Cardiac muscle cell (in vitro differentiated cells and primary cell): ENCODE measurements at regions not wholly inside any gene's neighbourhood (a gene's known extent, or its start where the extent isn't known, plus 50 kb on each side); places are given as distances from the start of the nearest gene placed in this dataset.

Experiments
- DNase-seq, 2 donors: peaks; one replicate each; pipeline versions ENCODE4 v3.0.0 to v3.0.0-alpha.2; 2010 to 2017; ENCODE audit warnings: low read depth in 1 of 2, low spot score in 1 of 2
- H3K27ac ChIP-seq: fragments of 200-600 bp; sonication (generic); 2 replicates; pipeline ENCODE4 v1.5.1; 2016
- H3K27me3 ChIP-seq: fragments of 200-600 bp; sonication (generic); 2 replicates; pipeline ENCODE4 v1.6.0; 2016; ENCODE audit warnings: control low read depth
- H3K36me3 ChIP-seq: fragments of 200-600 bp; sonication (generic); 2 replicates; pipeline ENCODE4 v1.5.1; 2016; ENCODE audit warnings: control low read depth
- H3K4me1 ChIP-seq: fragments of 200-600 bp; sonication (generic); 2 replicates; pipeline ENCODE4 v1.8.1; 2017; ENCODE audit warnings: low read depth, mild to moderate bottlenecking, mixed run types
- H3K4me3 ChIP-seq: fragments of 200-600 bp; sonication (generic); 2 replicates; pipeline ENCODE4 v1.5.1; 2016; ENCODE audit warnings: mild to moderate bottlenecking
- H3K9me3 ChIP-seq: fragments of 200-600 bp; sonication (generic); 2 replicates; pipeline ENCODE4 v1.5.1; 2017; ENCODE audit warnings: low read depth, mild to moderate bottlenecking, control low read depth
- TF ChIP-seq, protein P1 (sequence below): IDR thresholded peaks from 2 replicates; pipeline ENCODE4 v1.5.1; 2012; ENCODE audit warnings: low read depth, mild to moderate bottlenecking, low read length

DNA sequence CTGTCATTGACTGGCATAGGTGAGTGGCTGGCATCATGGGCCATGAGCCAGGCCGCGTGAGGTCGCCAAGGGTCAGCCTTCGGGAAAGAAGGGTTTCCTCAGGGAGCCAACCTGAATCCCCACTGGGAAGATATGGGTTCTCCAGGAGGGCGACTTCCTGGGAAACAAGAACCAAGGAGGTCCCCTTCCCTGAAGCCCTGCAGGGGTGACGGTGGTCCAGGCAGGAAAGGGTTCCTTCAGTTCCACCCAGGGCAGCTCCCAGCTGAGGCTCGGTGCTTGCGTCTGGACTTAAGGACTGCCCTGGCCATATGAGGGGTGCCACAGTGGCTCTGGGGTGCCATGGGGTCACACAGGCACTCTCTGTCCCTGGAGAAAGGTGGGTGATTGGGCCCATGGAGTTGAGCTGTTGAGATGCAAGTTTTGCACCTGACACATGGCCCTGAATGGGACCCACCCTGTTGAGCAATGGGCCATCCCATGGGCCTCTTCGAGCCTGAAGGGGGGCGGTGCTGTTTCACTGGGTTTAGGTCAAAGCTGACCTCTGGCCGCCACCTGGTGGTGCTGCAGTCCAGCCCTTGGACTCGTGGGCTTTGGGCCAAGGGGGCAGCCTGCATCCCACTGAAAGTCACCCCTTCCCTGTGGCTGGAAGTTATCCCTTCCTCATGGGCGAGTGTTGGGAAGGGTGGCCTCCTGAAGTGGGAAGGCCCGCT, 228.1 kb downstream of the SNRPN start:
- TF ChIP-seq, protein P1, sequence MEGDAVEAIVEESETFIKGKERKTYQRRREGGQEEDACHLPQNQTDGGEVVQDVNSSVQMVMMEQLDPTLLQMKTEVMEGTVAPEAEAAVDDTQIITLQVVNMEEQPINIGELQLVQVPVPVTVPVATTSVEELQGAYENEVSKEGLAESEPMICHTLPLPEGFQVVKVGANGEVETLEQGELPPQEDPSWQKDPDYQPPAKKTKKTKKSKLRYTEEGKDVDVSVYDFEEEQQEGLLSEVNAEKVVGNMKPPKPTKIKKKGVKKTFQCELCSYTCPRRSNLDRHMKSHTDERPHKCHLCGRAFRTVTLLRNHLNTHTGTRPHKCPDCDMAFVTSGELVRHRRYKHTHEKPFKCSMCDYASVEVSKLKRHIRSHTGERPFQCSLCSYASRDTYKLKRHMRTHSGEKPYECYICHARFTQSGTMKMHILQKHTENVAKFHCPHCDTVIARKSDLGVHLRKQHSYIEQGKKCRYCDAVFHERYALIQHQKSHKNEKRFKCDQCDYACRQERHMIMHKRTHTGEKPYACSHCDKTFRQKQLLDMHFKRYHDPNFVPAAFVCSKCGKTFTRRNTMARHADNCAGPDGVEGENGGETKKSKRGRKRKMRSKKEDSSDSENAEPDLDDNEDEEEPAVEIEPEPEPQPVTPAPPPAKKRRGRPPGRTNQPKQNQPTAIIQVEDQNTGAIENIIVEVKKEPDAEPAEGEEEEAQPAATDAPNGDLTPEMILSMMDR: no peak
- no peaks in the 10 kb centered on the region for H3K4me1 ChIP-seq
- no peaks in the 10 kb centered on the region for H3K27me3 ChIP-seq
- H3K4me3 ChIP-seq: no peak overlapping the region
- no peak for DNase-seq
- no peaks in the 10 kb centered on the region for H3K9me3 ChIP-seq
- H3K27ac ChIP-seq: no peak overlapping the region
- H3K36me3 ChIP-seq: no peaks in the 10 kb centered on the region

DNA sequence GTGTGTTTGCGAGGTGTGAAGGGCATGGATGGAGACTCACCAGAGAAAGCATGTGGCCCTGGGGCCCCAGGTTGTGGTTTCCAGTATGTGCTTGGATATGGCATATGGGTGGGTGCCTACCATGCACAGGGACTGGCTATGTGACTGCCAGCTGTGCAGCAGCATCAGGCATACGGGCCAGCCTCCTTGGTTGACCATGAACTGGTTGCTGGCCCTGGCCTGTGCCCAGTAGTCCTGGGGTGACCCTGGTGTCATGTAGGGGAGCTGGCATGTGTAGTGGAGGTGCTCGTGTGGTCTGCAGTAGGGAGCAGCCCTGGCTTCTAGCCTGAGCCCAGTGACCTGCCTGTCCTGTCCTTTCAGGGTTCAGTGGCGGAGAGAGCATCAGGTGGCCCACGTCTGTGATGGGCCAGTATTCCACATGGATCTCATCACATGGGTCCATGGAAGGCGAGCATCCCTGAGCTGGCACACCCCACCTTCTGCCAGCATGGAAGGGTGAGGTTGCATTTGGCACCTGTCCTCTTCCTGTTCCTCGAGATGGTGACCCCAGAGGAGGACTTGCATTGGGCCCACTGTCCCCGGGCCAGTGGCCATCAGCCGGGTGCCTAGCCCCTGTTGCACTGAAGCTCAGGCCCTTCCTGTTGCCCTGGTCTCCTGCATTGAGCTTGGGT, 228.9 kb downstream of the SNRPN start:
- DNase-seq: no peak
- Histone ChIP-seq H3K36me3 (no peaks in the 10 kb centered on the region), H3K4me1 (no peaks in the 10 kb centered on the region), H3K4me3 (no peak overlapping the region), H3K27ac (no peak overlapping the region), H3K27me3 (no peaks in the 10 kb centered on the region), H3K9me3 (no peaks in the 10 kb centered on the region)
- TF ChIP-seq, protein P1: no peak

DNA sequence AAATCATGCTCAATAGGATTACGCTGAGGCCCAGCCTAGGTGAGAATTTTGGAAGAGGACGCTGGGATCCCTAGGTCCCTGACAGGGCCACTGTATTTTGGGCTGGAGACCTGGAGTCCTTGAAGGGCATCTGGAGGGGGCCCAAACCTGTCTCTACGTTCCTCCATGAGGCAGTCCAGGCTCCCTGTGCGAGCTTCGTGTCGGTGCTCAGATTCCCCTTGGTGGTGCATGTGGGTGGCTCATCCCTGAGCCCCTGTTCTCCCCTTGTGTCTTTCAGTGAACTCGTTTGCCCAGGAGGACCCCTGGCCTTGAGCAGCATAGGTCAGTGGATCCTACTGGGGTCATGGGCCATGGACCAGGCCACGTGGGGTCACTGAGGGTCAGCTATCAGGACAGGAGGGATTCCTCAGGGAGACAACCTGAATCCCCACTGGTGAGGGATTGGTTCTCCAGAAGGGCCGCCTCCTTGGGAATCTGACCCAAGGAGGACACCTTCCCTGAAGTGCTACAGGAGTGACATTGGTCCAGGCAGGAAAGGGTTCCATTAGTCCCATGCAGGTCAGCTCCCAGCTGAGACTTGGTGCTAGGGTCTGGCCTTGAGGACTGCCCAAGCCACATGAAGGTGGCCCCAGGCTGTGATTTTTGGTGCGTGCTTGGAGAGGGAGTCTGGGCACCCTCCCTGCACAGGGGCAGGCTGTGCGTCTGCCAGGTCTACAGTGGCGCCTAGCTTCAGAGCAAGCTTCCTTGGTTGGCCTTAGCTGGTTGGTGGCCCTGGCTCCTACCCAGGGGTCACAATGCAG, 229.8 kb downstream of the SNRPN start:
- no peaks in the 10 kb centered on the region for H3K36me3 ChIP-seq
- no peak for DNase-seq
- no peak overlapping the region for H3K4me3 ChIP-seq
- H3K4me1 ChIP-seq: no peaks in the 10 kb centered on the region
- H3K27ac ChIP-seq: no peak overlapping the region
- H3K9me3 ChIP-seq: no peaks in the 10 kb centered on the region
- TF ChIP-seq, protein P1: no peak
- no peaks in the 10 kb centered on the region for H3K27me3 ChIP-seq

DNA sequence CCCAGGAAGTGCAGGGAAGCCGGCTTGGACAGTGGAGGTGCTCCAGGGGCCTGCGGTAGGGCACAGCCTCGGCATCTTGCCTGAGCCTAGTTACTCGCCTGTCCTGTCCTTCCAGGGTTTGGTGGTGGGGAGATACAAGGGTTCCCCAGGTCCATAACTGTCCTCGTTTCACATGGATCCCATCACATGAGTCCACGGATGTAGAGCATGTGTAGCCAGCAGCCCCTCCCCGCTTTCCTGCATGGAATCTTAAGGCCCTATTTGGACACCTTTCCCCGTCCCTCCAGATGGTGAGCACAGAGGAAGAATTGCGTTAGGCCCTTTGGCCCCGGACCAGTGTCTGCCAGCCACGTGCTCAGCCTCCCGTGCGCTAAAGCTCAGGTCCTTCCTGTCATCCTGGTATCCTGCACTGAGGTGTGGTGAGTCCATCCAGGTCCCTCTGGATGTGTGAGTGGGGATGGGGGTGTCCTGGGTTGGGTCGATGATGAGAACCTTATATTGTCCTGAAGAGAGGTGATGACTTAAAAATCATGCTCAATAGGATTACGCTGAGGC, 230.4 kb downstream of the SNRPN start:
- H3K9me3 ChIP-seq: no peaks in the 10 kb centered on the region
- no peaks in the 10 kb centered on the region for H3K27me3 ChIP-seq
- no peak overlapping the region for H3K27ac ChIP-seq
- no peaks in the 10 kb centered on the region for H3K36me3 ChIP-seq
- TF ChIP-seq, protein P1: no peak
- H3K4me3 ChIP-seq: no peak overlapping the region
- no peaks in the 10 kb centered on the region for H3K4me1 ChIP-seq
- no peak for DNase-seq

DNA sequence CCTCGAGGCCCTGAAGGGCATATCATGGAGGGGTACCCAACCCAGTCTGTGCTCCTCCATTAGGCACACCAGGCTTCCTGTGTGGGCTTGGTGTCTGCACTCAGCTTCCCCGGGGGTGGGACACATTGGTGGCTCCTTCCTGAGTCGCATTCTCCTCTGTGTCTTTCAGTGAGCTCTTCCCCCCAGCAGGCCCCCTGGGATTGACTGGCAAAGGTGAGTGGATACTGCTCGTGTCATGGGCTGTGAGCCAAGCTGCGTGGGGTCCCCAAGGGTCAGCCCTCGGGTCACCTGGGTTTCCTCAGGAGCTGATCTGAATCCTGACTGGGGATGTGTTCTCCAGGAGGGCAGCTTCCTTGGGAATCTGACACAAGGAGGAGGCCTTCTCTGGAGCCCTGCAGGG, 231.0 kb downstream of the SNRPN start:
- DNase-seq: no peak
- Histone ChIP-seq H3K4me1 (no peaks in the 10 kb centered on the region), H3K27ac (no peak overlapping the region), H3K9me3 (no peaks in the 10 kb centered on the region), H3K36me3 (no peaks in the 10 kb centered on the region), H3K27me3 (no peaks in the 10 kb centered on the region), H3K4me3 (no peak overlapping the region)
- TF ChIP-seq, protein P1: no peak
